ENCODE measurements at regions not wholly inside any gene's neighbourhood (a gene's known extent, or its start where the extent isn't known, plus 50 kb on each side); places are given as distances from the start of the nearest gene placed in this dataset.

DNA sequence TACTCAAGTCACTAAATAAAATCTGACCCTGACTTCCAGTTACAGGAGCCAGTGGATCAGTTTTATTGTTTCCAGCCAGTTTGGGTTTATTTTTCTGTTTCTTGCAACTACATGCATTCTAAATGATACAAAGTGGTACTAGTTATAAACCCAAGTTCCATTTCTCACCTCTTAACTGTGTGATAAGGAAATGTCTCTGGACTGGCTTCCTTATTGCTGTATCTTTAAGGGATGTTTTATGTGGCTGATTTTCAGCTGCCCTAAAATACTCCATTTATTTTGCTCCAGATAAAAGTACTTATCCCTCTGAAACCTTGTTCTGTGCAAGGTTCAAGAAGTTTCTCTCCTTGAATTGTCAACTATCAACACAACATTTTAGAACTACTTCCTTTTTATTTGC, 107.9 kb upstream of the DLX2 start:
- Histone ChIP-seq H3K4me2 (replicated peaks; ENCODE audit: low read depth, low read length, poor library complexity, severe bottlenecking) (no peak overlapping the region), H3K79me2 (ENCODE audit: control insufficient read depth, insufficient read depth, low read length) (no peaks in the 10 kb centered on the region), H3K9ac (ENCODE audit: low read length) (no peak overlapping the region), H3K27me3 (replicated peaks in 1 of 4; ENCODE audit: control extremely low read depth in 1 of 4, control insufficient read depth in 3 of 4, insufficient read depth in 4 of 4, low read length in 3 of 4) (no peaks in the 10 kb centered on the region), H4K20me1 (ENCODE audit: control insufficient read depth, insufficient read depth, low read length, poor library complexity, severe bottlenecking) (no peaks in the 10 kb centered on the region), H3K4me3 (ENCODE audit: control extremely low read depth in 1 of 5, extremely low read depth in 1 of 5, insufficient read depth in 1 of 5, low read depth in 2 of 5, low read length in 4 of 5) (no peak overlapping the region), H3K9me3 (ENCODE audit: control extremely low read depth in 1 of 3, control insufficient read depth in 2 of 3, insufficient read depth in 1 of 3, low read length in 2 of 3) (no peaks in the 10 kb centered on the region), H3K36me3 (replicated peaks in 1 of 2; ENCODE audit: control extremely low read depth in 1 of 2, control insufficient read depth in 1 of 2, extremely low read depth in 1 of 2, insufficient read depth in 2 of 2, low read length in 1 of 2) (no peaks in the 10 kb centered on the region), H3K27ac (ENCODE audit: low read length in 2 of 2) (no peak overlapping the region), H2AFZ (ENCODE audit: insufficient read depth, low read depth, low read length, poor library complexity, severe bottlenecking) (no peak overlapping the region), H3K4me1 (ENCODE audit: control insufficient read depth in 2 of 2, insufficient read depth in 2 of 2, low read length in 2 of 2) (no peaks in the 10 kb centered on the region)
- ATAC-seq (ENCODE audit: low read depth) (no peak), DNase-seq (no peak)
- Mint-ChIP-seq H3K27ac (no peak overlapping the region), H3K4me3 (no peak overlapping the region), H3K27me3 (peaks cover 12% of the 10 kb centered on the region), H3K9me3 (ENCODE audit: insufficient read depth) (no peaks in the 10 kb centered on the region), H3K4me1 (no peaks in the 10 kb centered on the region)
- TF ChIP-seq, protein P1, sequence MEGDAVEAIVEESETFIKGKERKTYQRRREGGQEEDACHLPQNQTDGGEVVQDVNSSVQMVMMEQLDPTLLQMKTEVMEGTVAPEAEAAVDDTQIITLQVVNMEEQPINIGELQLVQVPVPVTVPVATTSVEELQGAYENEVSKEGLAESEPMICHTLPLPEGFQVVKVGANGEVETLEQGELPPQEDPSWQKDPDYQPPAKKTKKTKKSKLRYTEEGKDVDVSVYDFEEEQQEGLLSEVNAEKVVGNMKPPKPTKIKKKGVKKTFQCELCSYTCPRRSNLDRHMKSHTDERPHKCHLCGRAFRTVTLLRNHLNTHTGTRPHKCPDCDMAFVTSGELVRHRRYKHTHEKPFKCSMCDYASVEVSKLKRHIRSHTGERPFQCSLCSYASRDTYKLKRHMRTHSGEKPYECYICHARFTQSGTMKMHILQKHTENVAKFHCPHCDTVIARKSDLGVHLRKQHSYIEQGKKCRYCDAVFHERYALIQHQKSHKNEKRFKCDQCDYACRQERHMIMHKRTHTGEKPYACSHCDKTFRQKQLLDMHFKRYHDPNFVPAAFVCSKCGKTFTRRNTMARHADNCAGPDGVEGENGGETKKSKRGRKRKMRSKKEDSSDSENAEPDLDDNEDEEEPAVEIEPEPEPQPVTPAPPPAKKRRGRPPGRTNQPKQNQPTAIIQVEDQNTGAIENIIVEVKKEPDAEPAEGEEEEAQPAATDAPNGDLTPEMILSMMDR (IDR thresholded peaks at IDR 0.05) = no peak
- POLR2A ChIA-PET = no interaction called here
- CTCF ChIA-PET = no interaction called here
- intact Hi-C loops (cut with micrococcal nuclease) = no loop called here

DNA sequence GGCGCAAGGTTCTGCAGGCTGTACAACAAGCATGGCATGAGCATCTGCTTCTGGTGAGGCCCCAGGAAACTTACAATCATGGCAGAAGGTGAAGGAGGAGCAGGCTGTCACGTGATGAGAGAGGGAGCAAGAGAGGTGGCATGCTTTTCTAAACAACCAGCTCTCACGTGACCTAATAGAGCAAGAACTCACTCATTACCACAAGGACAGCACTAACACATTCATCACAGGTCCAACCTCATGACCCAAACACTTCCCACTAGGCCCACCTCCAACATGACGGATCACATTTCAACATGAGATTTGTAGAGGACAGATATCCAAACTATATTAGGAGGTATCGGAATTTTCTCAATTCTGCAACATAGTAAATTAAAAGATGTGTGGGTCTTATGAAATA, 108.8 kb upstream of the DLX2 start:
- Histone ChIP-seq H3K27ac (ENCODE audit: low read length in 2 of 2) (no peak overlapping the region), H3K9ac (ENCODE audit: low read length) (no peak overlapping the region), H3K36me3 (replicated peaks in 1 of 2; ENCODE audit: control extremely low read depth in 1 of 2, control insufficient read depth in 1 of 2, extremely low read depth in 1 of 2, insufficient read depth in 2 of 2, low read length in 1 of 2) (no peaks in the 10 kb centered on the region), H3K79me2 (ENCODE audit: control insufficient read depth, insufficient read depth, low read length) (no peaks in the 10 kb centered on the region), H3K4me3 (ENCODE audit: control extremely low read depth in 1 of 5, extremely low read depth in 1 of 5, insufficient read depth in 1 of 5, low read depth in 2 of 5, low read length in 4 of 5) (no peak overlapping the region), H3K9me3 (ENCODE audit: control extremely low read depth in 1 of 3, control insufficient read depth in 2 of 3, insufficient read depth in 1 of 3, low read length in 2 of 3) (no peaks in the 10 kb centered on the region), H3K4me2 (replicated peaks; ENCODE audit: low read depth, low read length, poor library complexity, severe bottlenecking) (no peak overlapping the region), H2AFZ (ENCODE audit: insufficient read depth, low read depth, low read length, poor library complexity, severe bottlenecking) (no peak overlapping the region), H4K20me1 (ENCODE audit: control insufficient read depth, insufficient read depth, low read length, poor library complexity, severe bottlenecking) (no peaks in the 10 kb centered on the region), H3K4me1 (ENCODE audit: control insufficient read depth in 2 of 2, insufficient read depth in 2 of 2, low read length in 2 of 2) (no peaks in the 10 kb centered on the region), H3K27me3 (replicated peaks in 1 of 4; ENCODE audit: control extremely low read depth in 1 of 4, control insufficient read depth in 3 of 4, insufficient read depth in 4 of 4, low read length in 3 of 4) (no peaks in the 10 kb centered on the region)
- H3K27me3 Mint-ChIP-seq = peaks cover 12% of the 10 kb centered on the region
- no peaks in the 10 kb centered on the region for H3K9me3 Mint-ChIP-seq (ENCODE audit: insufficient read depth)
- WGBS (ENCODE audit: insufficient coverage) = 90% methylated on average over 2 of the region's 5 CpGs
- no peaks in the 10 kb centered on the region for H3K4me1 Mint-ChIP-seq
- DNase-seq (no peak), ATAC-seq (ENCODE audit: low read depth) (no peak)
- TF ChIP-seq EZH2 (IDR thresholded peaks at IDR 0.05; ENCODE audit: borderline replicate concordance, insufficient read depth, low read depth, low read length, poor library complexity, severe bottlenecking) = no peak
- TF ChIP-seq, protein P1 (IDR thresholded peaks at IDR 0.05) = no peak
- H3K4me3 Mint-ChIP-seq = no peak overlapping the region
- no peak overlapping the region for H3K27ac Mint-ChIP-seq
- intact Hi-C loops (cut with micrococcal nuclease) = no loop called here
- CTCF ChIA-PET = no interaction called here
- POLR2A ChIA-PET = no interaction called here
